Common myeloid progenitor, CD34-positive (primary cell): ENCODE measurements at regions not wholly inside any gene's neighbourhood (a gene's known extent, or its start where the extent isn't known, plus 50 kb on each side); places are given as distances from the start of the nearest gene placed in this dataset.

Experiments used
- CTCF ChIA-PET: fragments of 350-600 bp; sonication (Branson Sonifier 250); formaldehyde crosslinking; loops from one replicate; lab custom pipeline; 2021; ENCODE audit warnings: antibody characterized with exemption; lab: Charles Lee
- POLR2A ChIA-PET: fragments of 350-600 bp; sonication (Branson Sonifier 250); formaldehyde crosslinking; loops from one replicate; lab custom pipeline; 2021; ENCODE audit warnings: antibody characterized with exemption; lab: Charles Lee
- DNase-seq, 3 donors: peaks; one replicate each; pipeline versions ENCODE4 v3.0.0 to v3.0.0-alpha.2; 2013
- H3K27ac ChIP-seq, 2 experiments: 1 replicate in 1 of 2; 2 replicates in 1 of 2; pipeline ENCODE4 v1.7.0; 2013; ENCODE audit warnings: inconsistent platforms in 2 of 2, low read length in 2 of 2, mild to moderate bottlenecking in 2 of 2, low read depth in 1 of 2, moderate library complexity in 1 of 2; ENCODE audit not compliant: severe bottlenecking in 2 of 2, insufficient read depth in 1 of 2, poor library complexity in 1 of 2
- H3K27me3 ChIP-seq, 5 experiments: replicated peaks in 2 of 5; 1 replicate in 3 of 5; 2 replicates in 2 of 5; pipeline versions ENCODE4 v1.6.1 to v1.7.0; 2013; ENCODE audit warnings: low read length in 4 of 5, mild to moderate bottlenecking in 2 of 5, moderate library complexity in 2 of 5, inconsistent platforms in 1 of 5; ENCODE audit not compliant: insufficient read depth in 5 of 5, control insufficient read depth in 4 of 5
- H3K36me3 ChIP-seq, 4 experiments: 1 replicate in 2 of 4; 2 replicates in 2 of 4; pipeline versions ENCODE4 v1.6.1 to v1.7.0; 2013; ENCODE audit warnings: low read length in 3 of 4, control low read depth in 1 of 4, mild to moderate bottlenecking in 1 of 4; ENCODE audit not compliant: control insufficient read depth in 4 of 4, insufficient read depth in 4 of 4
- H3K4me1 ChIP-seq, 4 experiments: 1 replicate in 3 of 4; 2 replicates in 1 of 4; pipeline versions ENCODE4 v1.6.1 to v1.7.1; 2013; ENCODE audit warnings: low read length in 3 of 4, mild to moderate bottlenecking in 3 of 4, control low read depth in 1 of 4, inconsistent platforms in 1 of 4, moderate library complexity in 1 of 4; ENCODE audit not compliant: control insufficient read depth in 4 of 4, insufficient read depth in 4 of 4; ENCODE audit errors: control extremely low read depth in 1 of 4
- H3K4me3 ChIP-seq, 7 experiments: 1 replicate in 4 of 7; 2 replicates in 3 of 7; pipeline versions ENCODE4 v1.5.1 to v1.7.0; 2013; ENCODE audit warnings: mild to moderate bottlenecking in 7 of 7, low read length in 6 of 7, moderate library complexity in 6 of 7, inconsistent platforms in 2 of 7, low read depth in 2 of 7, control low read depth in 1 of 7; ENCODE audit not compliant: insufficient read depth in 4 of 7, control insufficient read depth in 1 of 7; ENCODE audit errors: extremely low read depth in 1 of 7
- H3K9me3 ChIP-seq, 5 experiments: 1 replicate in 4 of 5; 2 replicates in 1 of 5; pipeline versions ENCODE4 v1.6.1 to v1.7.1; 2013; ENCODE audit warnings: low read length in 4 of 5, mild to moderate bottlenecking in 2 of 5, inconsistent platforms in 1 of 5, low read depth in 1 of 5, moderate library complexity in 1 of 5; ENCODE audit not compliant: control insufficient read depth in 4 of 5, insufficient read depth in 2 of 5; ENCODE audit errors: control extremely low read depth in 1 of 5
- WGBS: methylation state at CpG from one replicate; pipeline ENCODE4 v1.1.5; 2013; ENCODE audit not compliant: insufficient coverage; 5-methylcytosine and 5-hydroxymethylcytosine counted together

DNA sequence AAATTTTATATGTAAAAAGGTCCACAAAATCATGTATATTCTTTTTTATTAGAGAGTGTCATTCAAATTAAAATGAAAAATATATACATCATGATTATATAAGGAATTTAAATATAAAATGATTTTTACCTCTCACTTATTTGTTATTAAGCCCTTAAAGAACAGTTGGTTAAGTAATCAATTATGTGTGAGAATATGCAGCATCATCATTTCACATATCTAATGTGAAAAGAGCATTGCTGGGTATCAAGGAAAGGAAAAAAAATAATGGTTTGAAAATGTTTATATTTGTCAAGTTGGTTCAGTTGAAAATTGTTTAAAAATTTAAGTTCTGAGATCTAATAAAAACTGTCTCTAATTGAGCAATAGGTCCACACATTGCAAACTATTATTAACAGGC lies 363.6 kb upstream of the GRM3 start:
- Histone ChIP-seq H3K36me3 (no peaks in the 10 kb centered on the region), H3K9me3 (no peaks in the 10 kb centered on the region), H3K27ac (no peak overlapping the region), H3K4me1 (no peaks in the 10 kb centered on the region), H3K27me3 (no peaks in the 10 kb centered on the region), H3K4me3 (no peak overlapping the region)
- ChIA-PET CTCF (no interaction called here), POLR2A (no interaction called here)
- DNase-seq, result no peak

DNA sequence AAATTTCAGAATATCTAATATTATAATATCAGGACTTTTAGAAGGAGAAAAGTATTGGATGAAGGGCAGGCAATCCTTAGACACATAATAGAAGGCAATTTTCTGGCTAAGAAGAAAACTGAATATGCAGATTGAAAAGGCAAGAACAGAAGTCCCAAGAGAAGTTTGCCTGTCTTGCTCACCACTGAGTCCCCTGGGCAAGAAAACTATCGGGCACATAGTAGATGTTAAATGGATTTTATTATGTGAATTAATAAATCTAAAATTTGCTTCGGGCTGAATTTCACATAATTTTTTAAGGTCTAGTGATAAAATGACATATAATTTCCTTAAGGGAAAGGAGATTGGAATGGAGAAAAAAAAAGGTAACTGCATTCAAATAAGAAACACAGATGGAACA lies 380.9 kb upstream of the GRM3 start:
- H3K36me3 ChIP-seq, result no peaks in the 10 kb centered on the region
- H3K27ac ChIP-seq, result no peak overlapping the region
- ChIA-PET POLR2A (no interaction called here), CTCF (no interaction called here)
- no peaks in the 10 kb centered on the region for H3K9me3 ChIP-seq
- no peak for DNase-seq
- WGBS, result no CpG with 5 or more reads among the region's 2 CpGs
- no peak overlapping the region for H3K4me3 ChIP-seq
- no peaks in the 10 kb centered on the region for H3K4me1 ChIP-seq
- no peaks in the 10 kb centered on the region for H3K27me3 ChIP-seq

DNA sequence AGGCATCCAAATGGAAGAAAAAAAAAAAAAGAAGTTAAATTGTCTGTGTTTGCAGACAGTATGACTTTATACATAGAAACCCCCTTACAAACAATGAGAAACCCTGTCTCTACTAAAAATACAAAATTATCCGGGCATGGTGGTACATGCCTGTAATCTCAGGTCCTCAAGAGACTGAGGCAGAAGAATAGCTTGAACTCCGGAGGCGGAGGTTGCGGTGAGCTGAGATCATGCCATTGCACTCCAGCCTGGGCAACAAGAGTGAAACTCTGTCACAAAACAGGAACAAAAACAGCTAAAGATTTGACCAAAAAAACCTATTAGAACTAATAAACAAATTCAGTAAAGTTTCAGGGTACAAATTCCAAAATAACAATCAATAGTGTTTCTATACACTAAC lies 385.8 kb upstream of the GRM3 start:
- ChIA-PET CTCF (no interaction called here), POLR2A (no interaction called here)
- Histone ChIP-seq H3K27me3 (no peaks in the 10 kb centered on the region), H3K9me3 (no peaks in the 10 kb centered on the region), H3K4me1 (no peaks in the 10 kb centered on the region), H3K36me3 (no peaks in the 10 kb centered on the region), H3K4me3 (no peak overlapping the region), H3K27ac (no peak overlapping the region)
- WGBS, result 100% methylated on average over 4 of the region's 4 CpGs
- DNase-seq, result no peak

DNA sequence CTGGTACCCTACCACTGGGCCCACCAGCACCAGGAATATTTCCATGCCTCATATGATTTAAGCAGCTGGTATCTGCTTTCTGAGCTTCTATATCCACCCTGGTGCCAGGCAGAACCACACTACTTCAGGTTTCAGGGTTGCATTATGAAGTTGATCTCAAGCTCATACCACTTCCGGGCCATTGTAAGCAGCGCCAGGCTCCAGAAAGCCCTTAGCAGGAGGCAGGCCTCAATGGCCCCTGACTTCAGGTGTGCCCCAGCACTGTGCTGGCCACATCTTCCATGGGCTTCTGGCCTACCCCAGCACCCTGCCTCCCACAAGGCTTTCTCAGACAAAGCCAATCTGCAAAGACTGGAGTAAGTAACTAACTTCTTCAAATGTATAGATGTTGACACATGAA lies 391.3 kb upstream of the GRM3 start:
- ChIA-PET POLR2A (no interaction called here), CTCF (no interaction called here)
- Histone ChIP-seq H3K4me3 (no peak overlapping the region), H3K27me3 (no peaks in the 10 kb centered on the region), H3K4me1 (no peaks in the 10 kb centered on the region), H3K9me3 (no peaks in the 10 kb centered on the region), H3K36me3 (no peaks in the 10 kb centered on the region), H3K27ac (no peak overlapping the region)
- no peak for DNase-seq
- 100% methylated on average over 2 of the region's 2 CpGs for WGBS

DNA sequence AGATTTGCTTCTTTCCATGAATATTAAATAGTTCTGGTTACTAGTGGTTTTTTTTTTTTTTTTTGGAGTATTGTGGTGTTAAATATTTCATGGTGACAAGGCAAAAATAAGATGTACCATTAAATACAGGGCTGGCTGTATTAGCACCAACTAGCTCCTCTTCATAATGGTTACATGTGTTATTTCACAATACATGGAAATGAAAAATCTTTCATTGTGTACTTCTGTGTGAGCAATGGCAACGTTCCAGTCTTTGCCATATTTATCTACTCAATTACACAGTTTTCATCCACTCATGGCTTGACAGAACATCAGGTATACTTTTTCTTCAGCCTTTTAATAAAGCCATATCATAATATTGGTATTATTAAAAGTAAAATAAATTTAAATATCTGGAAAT lies 394.7 kb upstream of the GRM3 start:
- no CpG with 5 or more reads among the region's 1 CpG for WGBS
- no peak overlapping the region for H3K27ac ChIP-seq
- H3K9me3 ChIP-seq, result no peaks in the 10 kb centered on the region
- DNase-seq, result no peak
- no peaks in the 10 kb centered on the region for H3K27me3 ChIP-seq
- POLR2A ChIA-PET, result interaction anchor here (0.7 kb wide), 1 partner anchor 68 kb away, joined by 4 read pairs; no protein-coding TSS in a partner anchor
- no peak overlapping the region for H3K4me3 ChIP-seq
- CTCF ChIA-PET, result no interaction called here
- no peaks in the 10 kb centered on the region for H3K36me3 ChIP-seq
- H3K4me1 ChIP-seq, result no peaks in the 10 kb centered on the region

DNA sequence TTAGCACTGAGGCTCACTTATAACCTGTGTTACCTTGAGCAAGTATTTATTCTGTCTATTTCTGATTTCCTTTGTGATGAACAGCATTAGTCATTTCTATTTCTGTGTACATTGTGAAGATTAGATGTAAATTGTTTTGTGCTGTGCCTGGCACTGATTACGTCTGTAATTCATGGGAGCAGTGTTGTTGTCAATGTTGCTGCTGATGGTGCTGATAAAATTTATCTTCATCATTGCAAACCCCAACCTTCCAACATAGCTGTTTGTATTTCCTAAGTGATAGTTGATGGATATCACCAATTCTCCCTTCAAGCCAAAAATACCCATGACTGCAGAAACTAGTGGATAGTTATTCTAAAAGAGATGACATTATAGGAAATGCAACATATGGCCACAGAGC lies 400.5 kb upstream of the GRM3 start:
- Histone ChIP-seq H3K36me3 (no peaks in the 10 kb centered on the region), H3K27me3 (no peaks in the 10 kb centered on the region), H3K27ac (no peak overlapping the region), H3K4me1 (no peaks in the 10 kb centered on the region), H3K9me3 (no peaks in the 10 kb centered on the region), H3K4me3 (no peak overlapping the region)
- no CpG with 5 or more reads among the region's 1 CpG for WGBS
- CTCF ChIA-PET, result no interaction called here
- no peak for DNase-seq
- POLR2A ChIA-PET, result no interaction called here

DNA sequence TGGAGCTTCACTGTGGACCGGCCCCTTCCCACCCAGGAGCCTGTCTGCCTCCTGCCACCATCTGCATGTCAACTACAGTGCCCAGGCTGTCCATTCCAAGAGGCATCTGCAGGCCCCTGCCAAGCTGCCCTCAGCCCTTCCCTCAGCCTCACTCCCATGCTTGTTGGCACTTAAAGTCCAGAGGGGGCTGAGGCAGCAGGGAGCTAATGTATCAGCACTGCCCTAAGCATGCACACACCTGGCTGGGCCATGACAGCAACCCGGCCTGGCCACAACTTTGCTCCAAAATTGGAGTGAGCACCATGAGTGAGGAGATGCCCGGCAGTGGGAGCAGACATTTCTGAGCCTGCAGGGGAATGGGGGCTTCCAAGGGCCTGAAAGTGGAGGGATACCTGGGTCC lies 417.5 kb upstream of the GRM3 start:
- H3K36me3 ChIP-seq, result no peaks in the 10 kb centered on the region
- H3K27ac ChIP-seq, result no peak overlapping the region
- ChIA-PET POLR2A (no interaction called here), CTCF (no interaction called here)
- H3K4me1 ChIP-seq, result no peaks in the 10 kb centered on the region
- H3K4me3 ChIP-seq, result no peak overlapping the region
- 90% methylated on average over 3 of the region's 3 CpGs for WGBS
- H3K27me3 ChIP-seq, result no peaks in the 10 kb centered on the region
- DNase-seq, result no peak
- peaks cover 0 to 4% (median 0%) of the 10 kb centered on the region in 5 experiments for H3K9me3 ChIP-seq
